ENCODE measurements at regions not wholly inside any gene's neighbourhood (a gene's known extent, or its start where the extent isn't known, plus 50 kb on each side); places are given as distances from the start of the nearest gene placed in this dataset.

- Histone ChIP-seq H3K9me2 (ENCODE audit: insufficient read depth) (no peaks in the 10 kb centered on the region), H3K27me3 (ENCODE audit: insufficient read depth, low read length) (no peaks in the 10 kb centered on the region), H3K9ac (ENCODE audit: low read length) (no peak overlapping the region), H3K4me3 (replicated peaks in 1 of 2; ENCODE audit: low read depth in 1 of 2, low read length in 2 of 2) (no peak overlapping the region), H3K4me2 (ENCODE audit: low read length) (no peak overlapping the region), H3K36me3 (ENCODE audit: control insufficient read depth in 1 of 2, insufficient read depth in 2 of 2, low read length in 2 of 2) (no peaks in the 10 kb centered on the region), H4K20me1 (ENCODE audit: insufficient read depth) (no peaks in the 10 kb centered on the region), H3K4me1 (ENCODE audit: control insufficient read depth in 1 of 2, insufficient read depth in 2 of 2, low read length in 2 of 2) (no peaks in the 10 kb centered on the region), H3K79me2 (ENCODE audit: insufficient read depth, low read length) (no peaks in the 10 kb centered on the region), H2AFZ (ENCODE audit: low read depth, low read length, poor library complexity, severe bottlenecking) (no peak overlapping the region), H3K27ac (ENCODE audit: low read depth, low read length) (no peak overlapping the region), H3K9me3 (ENCODE audit: control insufficient read depth in 1 of 2, insufficient read depth in 1 of 2, low read depth in 1 of 2, low read length in 2 of 2) (no peaks in the 10 kb centered on the region)
- ChIA-PET POLR2A (no interaction called here), CTCF (no interaction called here), RAD21 (ENCODE audit: low non-redundant PET in 1 of 2, low total read pairs in 2 of 2, uncharacterized antibody in 2 of 2, unreplicated experiment in 2 of 2) (no interaction called here)
- BruUV-seq (replicated peaks): no TSS peak
- intact Hi-C loops (cut with micrococcal nuclease): no loop called here
- DNase-seq (ENCODE audit: low read depth, low spot score) (no peak), ATAC-seq (no peak)
- TF ChIP-seq JUND (IDR thresholded peaks at IDR 0.05) (no peak), POLR2A (IDR thresholded peaks at IDR 0.05; ENCODE audit: borderline replicate concordance, extremely low read depth, insufficient read depth, insufficient read length) (no peak), ZNF274 (IDR thresholded peaks at IDR 0.05; ENCODE audit: low read depth, low read length) (no peak), POLR2AphosphoS5 (IDR thresholded peaks at IDR 0.05; ENCODE audit: low read depth, low read length) (no peak), EZH2phosphoT487 (IDR thresholded peaks at IDR 0.05; ENCODE audit: borderline replicate concordance) (no peak), ZFX (IDR thresholded peaks at IDR 0.05) (no peak), SIN3A (IDR thresholded peaks at IDR 0.05; ENCODE audit: low read depth) (no peak), RAD21 (IDR thresholded peaks at IDR 0.05; ENCODE audit: low read depth) (no peak), REST (IDR thresholded peaks at IDR 0.05; ENCODE audit: low read depth) (no peak), EGR1 (IDR thresholded peaks at IDR 0.05; ENCODE audit: low read depth) (no peak), CEBPB (IDR thresholded peaks at IDR 0.05; ENCODE audit: low read depth) (no peak), SP1 (IDR thresholded peaks at IDR 0.05; ENCODE audit: low read depth) (no peak), SRF (IDR thresholded peaks at IDR 0.05; ENCODE audit: low read depth) (no peak), ELF1 (IDR thresholded peaks at IDR 0.05; ENCODE audit: borderline replicate concordance, low read depth) (no peak)
- TF ChIP-seq, protein P1, sequence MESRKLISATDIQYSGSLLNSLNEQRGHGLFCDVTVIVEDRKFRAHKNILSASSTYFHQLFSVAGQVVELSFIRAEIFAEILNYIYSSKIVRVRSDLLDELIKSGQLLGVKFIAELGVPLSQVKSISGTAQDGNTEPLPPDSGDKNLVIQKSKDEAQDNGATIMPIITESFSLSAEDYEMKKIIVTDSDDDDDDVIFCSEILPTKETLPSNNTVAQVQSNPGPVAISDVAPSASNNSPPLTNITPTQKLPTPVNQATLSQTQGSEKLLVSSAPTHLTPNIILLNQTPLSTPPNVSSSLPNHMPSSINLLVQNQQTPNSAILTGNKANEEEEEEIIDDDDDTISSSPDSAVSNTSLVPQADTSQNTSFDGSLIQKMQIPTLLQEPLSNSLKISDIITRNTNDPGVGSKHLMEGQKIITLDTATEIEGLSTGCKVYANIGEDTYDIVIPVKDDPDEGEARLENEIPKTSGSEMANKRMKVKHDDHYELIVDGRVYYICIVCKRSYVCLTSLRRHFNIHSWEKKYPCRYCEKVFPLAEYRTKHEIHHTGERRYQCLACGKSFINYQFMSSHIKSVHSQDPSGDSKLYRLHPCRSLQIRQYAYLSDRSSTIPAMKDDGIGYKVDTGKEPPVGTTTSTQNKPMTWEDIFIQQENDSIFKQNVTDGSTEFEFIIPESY (IDR thresholded peaks at IDR 0.05; ENCODE audit: extremely low read depth, insufficient replicate concordance, low read length): no peak
- TF ChIP-seq, protein P2, sequence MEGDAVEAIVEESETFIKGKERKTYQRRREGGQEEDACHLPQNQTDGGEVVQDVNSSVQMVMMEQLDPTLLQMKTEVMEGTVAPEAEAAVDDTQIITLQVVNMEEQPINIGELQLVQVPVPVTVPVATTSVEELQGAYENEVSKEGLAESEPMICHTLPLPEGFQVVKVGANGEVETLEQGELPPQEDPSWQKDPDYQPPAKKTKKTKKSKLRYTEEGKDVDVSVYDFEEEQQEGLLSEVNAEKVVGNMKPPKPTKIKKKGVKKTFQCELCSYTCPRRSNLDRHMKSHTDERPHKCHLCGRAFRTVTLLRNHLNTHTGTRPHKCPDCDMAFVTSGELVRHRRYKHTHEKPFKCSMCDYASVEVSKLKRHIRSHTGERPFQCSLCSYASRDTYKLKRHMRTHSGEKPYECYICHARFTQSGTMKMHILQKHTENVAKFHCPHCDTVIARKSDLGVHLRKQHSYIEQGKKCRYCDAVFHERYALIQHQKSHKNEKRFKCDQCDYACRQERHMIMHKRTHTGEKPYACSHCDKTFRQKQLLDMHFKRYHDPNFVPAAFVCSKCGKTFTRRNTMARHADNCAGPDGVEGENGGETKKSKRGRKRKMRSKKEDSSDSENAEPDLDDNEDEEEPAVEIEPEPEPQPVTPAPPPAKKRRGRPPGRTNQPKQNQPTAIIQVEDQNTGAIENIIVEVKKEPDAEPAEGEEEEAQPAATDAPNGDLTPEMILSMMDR (IDR thresholded peaks at IDR 0.05 in 2 of 3, conservative IDR thresholded peaks at IDR 0.05 in 1 of 3; ENCODE audit: borderline replicate concordance in 1 of 3, insufficient read depth in 1 of 3, low read depth in 2 of 3, low read length in 2 of 3): no peak
Observed at GRCh38 chr2:17336458-17336857, 181.8 kb downstream of the RAD51AP2 start.

Measured in HCT116 (cell line).